Ovary (tissue), 3 donors: ENCODE measurements at regions not wholly inside any gene's neighbourhood (a gene's known extent, or its start where the extent isn't known, plus 50 kb on each side); places are given as distances from the start of the nearest gene placed in this dataset.

Experiments used
- CTCF ChIP-seq, 3 donors: fragments of 450-650 bp in 2 of 3; fragments of 200-600 bp in 1 of 3; IDR thresholded peaks; one replicate each; pipeline versions ENCODE4 v1.5.1 to v1.8.0; 2016 to 2022; ENCODE audit warnings: antibody characterized with exemption in 3 of 3, mild to moderate bottlenecking in 1 of 3
- EP300 ChIP-seq: sonication (generic); formaldehyde crosslinking; IDR thresholded peaks from one replicate; pipeline ENCODE4 v1.6.1; 2017; ENCODE audit warnings: antibody characterized with exemption
- POLR2A ChIP-seq: fragments of 450-650 bp; IDR thresholded peaks from one replicate; pipeline ENCODE4 v1.6.1; 2017; ENCODE audit warnings: antibody characterized with exemption, mild to moderate bottlenecking, moderate library complexity
- donor health status: DM: no; HTN: no; CAD: no.

- no peak for TF ChIP-seq POLR2A
- TF ChIP-seq CTCF (IDR thresholded peaks at IDR 0.05), result no peak
- no peak for TF ChIP-seq EP300
These were observed 340.2 kb downstream of the AEBP2 start for GRCh38 chr12:19779395-19780056.
